ENCODE measurements at regions not wholly inside any gene's neighbourhood (a gene's known extent, or its start where the extent isn't known, plus 50 kb on each side); places are given as distances from the start of the nearest gene placed in this dataset.
A peak's percentile ranks its signal among the peaks of the same experiment; 100 is the strongest.

GRCh38 chr9:106621313-106622163 lies 241.4 kb upstream of the ZNF462 start:
- no peak for DNase-seq

GRCh38 chr9:106622164-106622487 lies 240.8 kb upstream of the ZNF462 start:
- no peak for DNase-seq

GRCh38 chr9:106623558-106623957 lies 239.4 kb upstream of the ZNF462 start:
- DNase-seq, result no peak

DNA sequence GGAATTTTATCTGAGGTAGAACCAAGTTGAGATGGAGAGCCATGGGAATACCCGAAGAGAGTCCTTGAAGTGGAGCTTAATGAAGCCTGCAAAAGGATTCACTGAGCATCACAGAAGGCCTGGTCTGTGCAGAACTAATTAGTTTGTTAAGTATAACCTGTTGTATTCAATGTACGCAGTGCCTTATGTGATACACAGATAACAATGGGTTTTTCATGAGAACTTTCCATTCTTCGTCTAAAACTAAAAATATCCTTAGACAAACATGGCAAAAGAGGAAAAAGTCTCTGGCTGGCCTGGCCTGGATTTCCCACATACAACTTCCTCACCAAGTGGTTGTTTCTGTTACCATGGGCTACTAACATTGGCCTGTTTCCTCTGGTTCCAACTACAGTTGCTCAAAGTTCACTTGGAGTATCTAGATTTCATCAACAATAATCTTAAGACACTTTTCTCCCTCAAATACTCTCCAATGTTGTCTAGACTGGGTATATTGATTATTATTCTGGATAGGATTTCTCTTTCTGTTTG lies 237.6 kb upstream of the ZNF462 start:
- DNase-seq, result no peak

DNA sequence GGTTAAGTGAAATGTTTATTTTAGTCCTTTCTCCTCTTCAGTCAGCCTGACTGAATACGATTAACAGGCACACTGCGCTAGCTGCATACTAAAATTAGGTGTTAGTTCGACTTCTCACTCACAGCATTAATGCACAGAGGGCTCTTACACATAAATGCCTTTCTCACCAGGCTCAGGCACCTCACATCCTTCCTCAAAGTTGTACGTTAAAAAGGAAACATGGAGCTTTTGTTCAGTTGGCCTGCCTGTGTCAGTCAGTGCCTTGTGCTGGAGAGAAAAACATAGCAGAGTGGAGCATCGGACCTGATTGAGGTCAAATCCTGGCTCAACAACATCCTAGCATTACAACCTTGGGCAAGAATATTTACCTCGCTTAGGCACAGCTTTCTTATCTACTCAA lies 236.0 kb upstream of the ZNF462 start:
- DNase-seq, result no peak

DNA sequence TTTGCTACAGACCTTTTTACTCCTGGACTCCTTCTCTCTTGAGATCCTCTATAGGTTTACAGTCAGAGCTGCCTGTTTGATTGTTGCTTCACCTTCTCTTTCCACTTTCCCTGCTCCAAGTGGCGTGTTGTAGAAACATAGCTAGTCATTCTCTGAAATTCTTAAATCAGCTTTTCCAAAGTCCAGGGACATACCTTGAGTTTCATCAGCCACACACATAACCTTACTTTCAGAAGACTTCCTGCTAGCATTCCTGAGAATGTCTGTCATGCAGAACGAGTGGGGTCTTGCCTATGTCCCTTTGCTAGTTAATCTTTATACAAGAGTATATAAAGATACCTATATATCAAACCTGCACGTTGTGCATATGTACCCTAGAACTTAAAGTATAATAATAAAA lies 230.3 kb upstream of the ZNF462 start:
- DNase-seq, result no peak

- DNase-seq, result no peak
These were observed 228.8 kb upstream of the ZNF462 start for GRCh38 chr9:106634183-106634582.

GRCh38 chr9:106634641-106635040 lies 228.3 kb upstream of the ZNF462 start:
- no peak for DNase-seq

DNA sequence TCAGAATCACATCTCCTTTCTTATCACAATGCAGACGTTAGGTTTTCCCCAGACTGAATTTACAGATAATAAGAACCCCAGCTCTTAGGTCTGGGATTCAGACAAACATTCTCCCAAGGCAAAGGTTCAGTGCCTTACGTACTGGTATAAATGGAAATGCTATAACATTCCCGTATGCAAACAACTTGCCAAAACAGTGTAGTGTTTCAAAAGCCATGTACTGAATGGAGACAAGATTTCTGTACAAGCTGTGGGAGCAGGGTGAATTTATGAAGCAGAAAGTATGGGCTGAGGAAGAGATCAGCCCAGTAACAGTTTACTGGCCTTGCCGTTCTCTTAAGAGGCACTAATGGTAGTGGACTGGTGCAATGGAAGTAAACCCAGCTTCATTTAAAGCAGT lies 225.5 kb upstream of the ZNF462 start:
- no peak for DNase-seq

GRCh38 chr9:106639873-106640568 lies 222.9 kb upstream of the ZNF462 start:
- no peak for DNase-seq

DNA sequence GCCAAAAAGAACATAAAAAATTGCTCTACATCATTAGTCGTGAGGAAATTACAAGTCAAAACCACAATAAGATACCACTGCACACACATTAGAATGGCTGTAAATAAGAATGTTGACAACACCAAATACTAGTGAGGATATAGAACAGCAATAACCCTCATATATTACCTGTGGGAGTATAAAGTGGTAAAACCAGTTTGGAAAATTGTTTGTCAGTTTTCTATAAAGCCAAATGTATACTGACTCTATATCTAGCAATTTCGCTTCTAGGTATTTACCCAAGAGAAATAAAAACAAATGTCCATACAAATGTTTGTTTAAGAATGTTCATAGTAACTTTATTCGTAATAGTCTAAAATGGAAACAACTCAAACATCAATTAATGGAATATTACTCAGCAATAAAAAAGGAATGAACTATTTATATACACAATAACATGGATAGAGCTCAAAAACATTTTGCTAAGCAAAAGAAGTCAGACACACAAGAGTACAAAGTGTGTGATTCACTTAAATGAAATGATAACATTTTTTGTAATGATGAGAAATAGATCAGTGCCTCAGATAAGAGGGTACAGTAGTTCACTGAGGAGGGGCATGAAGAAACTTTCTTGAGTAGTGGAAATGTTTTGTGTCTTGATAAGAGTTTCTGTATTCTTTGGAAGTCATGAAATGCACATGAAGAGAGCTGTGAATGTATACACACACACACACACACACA lies 219.6 kb upstream of the ZNF462 start:
- no peak for DNase-seq

DNA sequence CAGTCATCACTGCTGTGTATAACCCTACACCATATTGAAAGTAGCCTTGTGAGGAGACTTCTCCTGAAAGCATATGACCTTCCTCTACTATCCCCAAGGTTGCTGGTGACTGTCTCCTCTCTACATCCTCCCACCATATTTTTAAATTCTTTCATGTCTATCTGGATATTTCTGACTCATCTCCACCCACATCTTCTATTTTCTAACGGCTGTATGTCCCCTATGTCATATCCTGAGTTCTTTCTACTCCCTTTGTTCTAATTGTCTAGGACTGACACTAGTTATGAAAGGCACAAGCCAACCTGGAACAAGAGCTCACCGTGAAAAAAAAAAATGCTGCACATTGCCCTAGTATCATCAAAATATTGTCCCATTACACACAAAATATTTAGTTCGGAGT lies 218.3 kb upstream of the ZNF462 start:
- DNase-seq, result no peak

DNA sequence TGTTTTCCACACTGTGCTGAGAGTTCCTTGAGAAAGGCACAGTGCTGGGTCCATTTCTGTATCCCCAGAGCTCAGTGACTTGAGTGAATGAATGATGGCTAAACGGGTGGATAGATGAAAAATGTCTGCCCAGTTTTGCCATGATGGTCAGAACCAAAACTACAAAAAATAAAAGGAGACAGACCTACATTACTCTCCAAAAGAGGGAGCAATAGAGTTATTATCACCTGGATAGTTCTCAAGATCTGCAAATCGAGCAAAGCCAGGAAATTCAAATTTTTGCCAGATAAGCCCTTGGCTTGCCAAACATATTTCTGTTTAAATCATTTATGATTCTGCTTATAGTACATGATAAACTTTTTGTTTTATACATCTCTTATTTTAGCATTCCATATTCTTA lies 214.2 kb upstream of the ZNF462 start:
- peak; percentile 16 for DNase-seq

- no peak for DNase-seq
These were observed 213.3 kb upstream of the ZNF462 start for GRCh38 chr9:106649664-106650063.

- no peak for DNase-seq
These were observed 209.8 kb upstream of the ZNF462 start for GRCh38 chr9:106653213-106653612.

GRCh38 chr9:106655966-106656365 lies 207.0 kb upstream of the ZNF462 start:
- no peak for DNase-seq

- DNase-seq, result no peak
These were observed 205.0 kb upstream of the ZNF462 start for GRCh38 chr9:106657926-106658325.

DNA sequence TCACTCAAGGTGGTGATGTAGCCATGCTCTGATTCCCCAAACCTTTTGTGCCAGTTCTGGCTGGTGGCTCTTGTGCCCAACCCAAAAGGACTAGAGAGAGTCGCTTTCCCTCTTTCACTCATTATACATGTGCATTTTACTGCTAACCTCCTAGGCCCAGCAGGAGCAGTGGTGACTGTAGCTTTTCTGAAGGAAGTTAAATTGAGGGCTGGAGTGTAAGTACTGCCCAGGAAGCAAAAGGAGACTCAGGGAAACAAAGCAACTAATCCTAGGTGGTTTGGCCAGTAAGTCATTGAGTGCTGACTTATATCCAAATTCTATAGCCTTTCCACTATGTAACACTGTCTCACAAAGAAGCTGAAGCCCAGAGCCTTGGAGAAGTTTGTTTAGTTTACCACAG lies 194.4 kb upstream of the ZNF462 start:
- no peak for DNase-seq

- DNase-seq, result no peak
These were observed 193.1 kb upstream of the ZNF462 start for GRCh38 chr9:106669835-106670234.

DNA sequence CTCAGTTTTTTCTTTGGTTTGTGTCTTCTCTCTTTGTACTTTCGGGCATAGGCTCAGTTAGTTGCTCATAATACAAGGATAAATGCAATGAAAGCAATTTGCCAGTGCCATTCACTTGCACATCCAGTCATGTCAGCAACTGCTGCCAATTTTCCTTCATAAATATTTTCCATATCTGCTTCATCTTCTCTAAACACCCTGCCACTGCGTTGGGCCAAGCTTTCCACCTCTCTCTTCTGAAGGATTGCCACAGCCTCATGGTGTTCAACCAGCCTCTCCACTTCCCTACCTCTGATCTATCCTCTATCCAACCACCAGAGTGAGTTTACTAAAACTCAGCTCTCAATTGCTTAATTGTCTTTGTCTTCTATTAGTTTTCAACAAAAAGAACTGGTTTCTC lies 192.5 kb upstream of the ZNF462 start:
- DNase-seq, result no peak

GRCh38 chr9:106675780-106676179 lies 187.2 kb upstream of the ZNF462 start:
- DNase-seq, result no peak

DNA sequence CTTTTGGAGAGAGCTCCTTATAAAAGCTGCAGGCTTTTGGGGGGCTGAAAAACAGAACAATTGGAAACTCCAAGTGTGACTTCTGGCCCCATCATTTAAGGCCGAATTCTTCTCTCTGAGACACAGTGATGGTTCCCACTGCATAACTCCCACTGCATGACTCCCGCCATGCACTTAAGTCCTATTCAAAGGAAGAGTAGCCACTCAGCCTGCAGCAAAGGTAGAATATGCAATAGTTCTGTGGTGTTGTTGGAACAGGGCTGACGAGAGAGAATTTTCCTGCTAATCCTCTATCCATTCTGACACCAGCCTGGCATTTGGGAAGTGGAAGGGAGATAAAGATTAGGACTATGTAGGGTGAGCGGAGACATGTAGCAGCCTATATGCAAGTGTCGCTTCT lies 185.6 kb upstream of the ZNF462 start:
- no peak for DNase-seq

DNA sequence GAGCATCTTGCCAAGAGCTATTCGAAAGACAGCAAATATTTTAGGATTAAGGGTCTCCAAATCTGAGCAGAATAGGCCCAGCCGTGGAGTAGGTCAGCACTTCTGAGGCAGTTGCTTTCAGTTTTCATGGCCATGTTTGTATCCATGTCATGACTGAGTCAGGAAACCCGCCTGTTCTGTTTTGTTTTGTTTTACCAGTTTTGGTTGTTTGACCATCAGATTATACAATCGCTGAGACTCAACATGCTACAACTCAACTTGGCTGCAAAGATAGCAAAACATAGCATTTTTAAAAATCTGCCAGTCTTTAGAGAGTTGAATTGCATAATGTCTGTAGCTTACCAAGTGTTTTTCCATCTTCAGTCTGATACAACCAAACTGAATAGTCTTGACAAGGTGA lies 185.1 kb upstream of the ZNF462 start:
- no peak for DNase-seq

DNA sequence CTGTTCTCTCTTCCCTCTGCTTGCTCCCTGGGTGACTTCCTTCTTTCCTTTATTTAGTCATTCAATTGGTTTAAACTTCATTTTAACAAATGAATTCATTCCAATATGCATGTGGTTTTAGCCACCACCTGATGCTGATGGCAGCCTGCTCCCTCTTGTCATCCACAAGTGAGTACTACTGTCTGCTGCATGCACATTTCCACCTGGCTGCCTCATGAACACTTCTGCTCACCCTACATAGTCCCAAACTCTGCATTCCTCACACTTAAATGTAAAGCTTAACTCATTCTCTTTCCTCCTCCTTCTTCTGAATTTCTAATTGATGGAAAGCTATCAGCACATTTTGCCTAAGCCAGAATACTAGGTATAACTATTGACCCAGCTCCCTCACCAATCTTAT lies 184.7 kb upstream of the ZNF462 start:
- DNase-seq, result no peak
